Hematopoietic multipotent progenitor cell treated with erythropoietin and hydrocortisone succinate and interleukin-3 and kit ligand, for 15 days (in vitro differentiated cells): ENCODE measurements at regions not wholly inside any gene's neighbourhood (a gene's known extent, or its start where the extent isn't known, plus 50 kb on each side); places are given as distances from the start of the nearest gene placed in this dataset.

Experiments used
- DNase-seq: peaks from one replicate; pipeline ENCODE4 v3.0.0-alpha.2; 2015; ENCODE audit warnings: low spot score

- DNase-seq = no peak
Observed at GRCh38 chr10:131710142-131710861, 190.5 kb upstream of the PPP2R2D start.

GRCh38 chr10:131722121-131722520 is 178.7 kb upstream of the PPP2R2D start:
- DNase-seq = no peak

GRCh38 chr10:131722525-131723264 is 178.1 kb upstream of the PPP2R2D start:
- no peak for DNase-seq

- no peak for DNase-seq
Observed at GRCh38 chr10:131723297-131724168, 177.3 kb upstream of the PPP2R2D start.

- DNase-seq = no peak
Observed at GRCh38 chr10:131724169-131724545, 176.7 kb upstream of the PPP2R2D start.

- no peak for DNase-seq
Observed at GRCh38 chr10:131724891-131725580, 175.8 kb upstream of the PPP2R2D start.

- no peak for DNase-seq
Observed at GRCh38 chr10:131725581-131726069, 175.2 kb upstream of the PPP2R2D start.

GRCh38 chr10:131726076-131726880 is 174.5 kb upstream of the PPP2R2D start:
- DNase-seq = no peak

- DNase-seq = no peak
Observed at GRCh38 chr10:131726967-131727366, 173.8 kb upstream of the PPP2R2D start.

GRCh38 chr10:131727560-131727959 is 173.2 kb upstream of the PPP2R2D start:
- DNase-seq = no peak

- DNase-seq = no peak
Observed at GRCh38 chr10:131728286-131729228, 172.3 kb upstream of the PPP2R2D start.

GRCh38 chr10:131729361-131729760 is 171.4 kb upstream of the PPP2R2D start:
- no peak for DNase-seq

- DNase-seq = no peak
Observed at GRCh38 chr10:131729938-131730660, 170.7 kb upstream of the PPP2R2D start.

- DNase-seq = no peak
Observed at GRCh38 chr10:131730771-131731497, 169.9 kb upstream of the PPP2R2D start.

GRCh38 chr10:131731780-131732630 is 168.8 kb upstream of the PPP2R2D start:
- no peak for DNase-seq

- no peak for DNase-seq
Observed at GRCh38 chr10:131732631-131733127, 168.1 kb upstream of the PPP2R2D start.

GRCh38 chr10:131733596-131733995 is 167.2 kb upstream of the PPP2R2D start:
- DNase-seq = no peak
